ENCODE measurements at regions not wholly inside any gene's neighbourhood (a gene's known extent, or its start where the extent isn't known, plus 50 kb on each side); places are given as distances from the start of the nearest gene placed in this dataset.

GRCh38 chr12:19000836-19001235 is 128.7 kb upstream of the PLEKHA5 start:
- no CpG with 5 or more reads among the region's 2 CpGs for WGBS (ENCODE audit: extremely low coverage, insufficient coverage, low lambda C conversion rate)
- Histone ChIP-seq H3K4me1 (ENCODE audit: control insufficient read depth, low read depth, low read length) (peaks cover 17% of the 10 kb centered on the region), H4K8ac (ENCODE audit: low read depth, low read length) (no peak overlapping the region), H3K36me3 (ENCODE audit: control insufficient read depth, insufficient read depth, low read length) (no peaks in the 10 kb centered on the region), H2BK15ac (replicated peaks; ENCODE audit: low read depth) (no peak overlapping the region), H2BK120ac (ENCODE audit: low read depth, low read length) (no peak overlapping the region), H3K4me3 (ENCODE audit: low read length) (no peak overlapping the region), H3K23ac (ENCODE audit: low read length) (no peak overlapping the region), H3K27ac (ENCODE audit: low read depth, low read length) (no peak overlapping the region), H3K4ac (ENCODE audit: low read depth, low read length) (no peak overlapping the region), H2AK5ac (ENCODE audit: low read length) (no peak overlapping the region), H3K56ac (ENCODE audit: low read length) (no peak overlapping the region), H3K4me2 (ENCODE audit: low read length) (no peak overlapping the region), H2BK5ac (ENCODE audit: low read length) (no peak overlapping the region), H3K18ac (ENCODE audit: low read length) (no peak overlapping the region), H3K79me2 (ENCODE audit: control insufficient read depth, insufficient read depth, low read length) (no peaks in the 10 kb centered on the region), H4K5ac (ENCODE audit: low read length) (no peak overlapping the region), H3K9ac (ENCODE audit: low read length) (no peak overlapping the region), H3K27me3 (ENCODE audit: insufficient read depth, low read length, poor library complexity) (no peaks in the 10 kb centered on the region), H3K79me1 (ENCODE audit: low read length) (no peaks in the 10 kb centered on the region)
- no peak for DNase-seq

DNA sequence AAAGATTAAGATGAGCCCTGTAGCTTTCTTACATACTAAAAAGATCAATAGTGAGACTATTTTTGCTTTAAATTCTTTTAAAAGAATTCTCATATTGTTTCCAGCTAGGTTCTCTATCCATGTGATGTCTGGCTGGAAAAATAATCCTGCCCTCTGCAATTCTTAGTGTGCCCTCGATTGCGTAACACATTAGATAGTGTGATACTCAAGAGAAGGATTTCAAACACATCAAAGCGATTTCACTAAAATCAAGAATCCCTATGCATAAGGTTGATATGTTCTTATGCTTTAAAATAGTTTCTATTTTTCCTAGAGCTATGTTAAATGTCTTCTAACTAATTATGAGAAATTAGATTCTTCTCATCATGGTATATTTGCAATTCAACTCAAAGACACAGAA is 127.3 kb upstream of the PLEKHA5 start:
- no peak overlapping the region for H2AK5ac ChIP-seq (ENCODE audit: low read length)
- no peak overlapping the region for H3K23ac ChIP-seq (ENCODE audit: low read length)
- no CpG with 5 or more reads among the region's 3 CpGs for WGBS (ENCODE audit: extremely low coverage, insufficient coverage, low lambda C conversion rate)
- no peak overlapping the region for H3K27ac ChIP-seq (ENCODE audit: low read depth, low read length)
- peaks cover 17% of the 10 kb centered on the region for H3K4me1 ChIP-seq (ENCODE audit: control insufficient read depth, low read depth, low read length)
- H3K56ac ChIP-seq (ENCODE audit: low read length) = no peak overlapping the region
- H3K79me2 ChIP-seq (ENCODE audit: control insufficient read depth, insufficient read depth, low read length) = no peaks in the 10 kb centered on the region
- H3K27me3 ChIP-seq (ENCODE audit: insufficient read depth, low read length, poor library complexity) = no peaks in the 10 kb centered on the region
- H3K18ac ChIP-seq (ENCODE audit: low read length) = no peak overlapping the region
- no peak overlapping the region for H2BK120ac ChIP-seq (ENCODE audit: low read depth, low read length)
- no peak overlapping the region for H3K4ac ChIP-seq (ENCODE audit: low read depth, low read length)
- H2BK15ac ChIP-seq (replicated peaks; ENCODE audit: low read depth) = no peak overlapping the region
- no peaks in the 10 kb centered on the region for H3K79me1 ChIP-seq (ENCODE audit: low read length)
- no peak overlapping the region for H3K4me2 ChIP-seq (ENCODE audit: low read length)
- H3K4me3 ChIP-seq (ENCODE audit: low read length) = no peak overlapping the region
- H3K9ac ChIP-seq (ENCODE audit: low read length) = no peak overlapping the region
- H4K5ac ChIP-seq (ENCODE audit: low read length) = no peak overlapping the region
- no peaks in the 10 kb centered on the region for H3K36me3 ChIP-seq (ENCODE audit: control insufficient read depth, insufficient read depth, low read length)
- no peak overlapping the region for H2BK5ac ChIP-seq (ENCODE audit: low read length)
- DNase-seq = no peak
- no peak overlapping the region for H4K8ac ChIP-seq (ENCODE audit: low read depth, low read length)

GRCh38 chr12:19003141-19003540 is 126.4 kb upstream of the PLEKHA5 start:
- Histone ChIP-seq H3K18ac (ENCODE audit: low read length) (no peak overlapping the region), H3K4me3 (ENCODE audit: low read length) (no peak overlapping the region), H2BK5ac (ENCODE audit: low read length) (no peak overlapping the region), H3K27ac (ENCODE audit: low read depth, low read length) (no peak overlapping the region), H3K79me2 (ENCODE audit: control insufficient read depth, insufficient read depth, low read length) (no peaks in the 10 kb centered on the region), H3K27me3 (ENCODE audit: insufficient read depth, low read length, poor library complexity) (no peaks in the 10 kb centered on the region), H4K8ac (ENCODE audit: low read depth, low read length) (no peak overlapping the region), H3K4me2 (ENCODE audit: low read length) (no peak overlapping the region), H4K5ac (ENCODE audit: low read length) (no peak overlapping the region), H3K9ac (ENCODE audit: low read length) (no peak overlapping the region), H3K23ac (ENCODE audit: low read length) (no peak overlapping the region), H3K4me1 (ENCODE audit: control insufficient read depth, low read depth, low read length) (peaks cover 17% of the 10 kb centered on the region), H3K36me3 (ENCODE audit: control insufficient read depth, insufficient read depth, low read length) (no peaks in the 10 kb centered on the region), H2BK15ac (replicated peaks; ENCODE audit: low read depth) (no peak overlapping the region), H3K4ac (ENCODE audit: low read depth, low read length) (no peak overlapping the region), H3K79me1 (ENCODE audit: low read length) (no peaks in the 10 kb centered on the region), H2BK120ac (ENCODE audit: low read depth, low read length) (no peak overlapping the region), H2AK5ac (ENCODE audit: low read length) (no peak overlapping the region), H3K56ac (ENCODE audit: low read length) (no peak overlapping the region)
- no peak for DNase-seq
- no CpG with 5 or more reads among the region's 2 CpGs for WGBS (ENCODE audit: extremely low coverage, insufficient coverage, low lambda C conversion rate)

- Histone ChIP-seq H3K27me3 (ENCODE audit: insufficient read depth, low read length, poor library complexity) (no peaks in the 10 kb centered on the region), H3K36me3 (ENCODE audit: control insufficient read depth, insufficient read depth, low read length) (no peaks in the 10 kb centered on the region), H4K5ac (ENCODE audit: low read length) (no peak overlapping the region), H3K4ac (ENCODE audit: low read depth, low read length) (no peak overlapping the region), H2BK15ac (replicated peaks; ENCODE audit: low read depth) (no peak overlapping the region), H3K9ac (ENCODE audit: low read length) (no peak overlapping the region), H3K79me1 (ENCODE audit: low read length) (no peaks in the 10 kb centered on the region), H3K79me2 (ENCODE audit: control insufficient read depth, insufficient read depth, low read length) (no peaks in the 10 kb centered on the region), H2AK5ac (ENCODE audit: low read length) (no peak overlapping the region), H2BK5ac (ENCODE audit: low read length) (no peak overlapping the region), H3K4me3 (ENCODE audit: low read length) (no peak overlapping the region), H3K4me2 (ENCODE audit: low read length) (no peak overlapping the region), H3K4me1 (ENCODE audit: control insufficient read depth, low read depth, low read length) (peaks cover 17% of the 10 kb centered on the region), H3K27ac (ENCODE audit: low read depth, low read length) (no peak overlapping the region), H3K56ac (ENCODE audit: low read length) (no peak overlapping the region), H4K8ac (ENCODE audit: low read depth, low read length) (no peak overlapping the region), H2BK120ac (ENCODE audit: low read depth, low read length) (no peak overlapping the region), H3K18ac (ENCODE audit: low read length) (no peak overlapping the region), H3K23ac (ENCODE audit: low read length) (no peak overlapping the region)
- WGBS (ENCODE audit: extremely low coverage, insufficient coverage, low lambda C conversion rate) = no CpG with 5 or more reads among the region's 4 CpGs
- DNase-seq = peak; percentile 36
These were observed 125.4 kb upstream of the PLEKHA5 start for GRCh38 chr12:19003987-19004619.

GRCh38 chr12:19005257-19005801 is 124.2 kb upstream of the PLEKHA5 start:
- Histone ChIP-seq H3K4ac (ENCODE audit: low read depth, low read length) (no peak overlapping the region), H3K79me1 (ENCODE audit: low read length) (no peaks in the 10 kb centered on the region), H3K9ac (ENCODE audit: low read length) (no peak overlapping the region), H2BK5ac (ENCODE audit: low read length) (no peak overlapping the region), H2AK5ac (ENCODE audit: low read length) (no peak overlapping the region), H3K56ac (ENCODE audit: low read length) (no peak overlapping the region), H3K18ac (ENCODE audit: low read length) (no peak overlapping the region), H3K27me3 (ENCODE audit: insufficient read depth, low read length, poor library complexity) (no peaks in the 10 kb centered on the region), H3K4me2 (ENCODE audit: low read length) (no peak overlapping the region), H3K23ac (ENCODE audit: low read length) (no peak overlapping the region), H4K8ac (ENCODE audit: low read depth, low read length) (no peak overlapping the region), H3K4me1 (ENCODE audit: control insufficient read depth, low read depth, low read length) (peaks cover 17% of the 10 kb centered on the region), H3K27ac (ENCODE audit: low read depth, low read length) (no peak overlapping the region), H3K4me3 (ENCODE audit: low read length) (no peak overlapping the region), H2BK120ac (ENCODE audit: low read depth, low read length) (no peak overlapping the region), H3K36me3 (ENCODE audit: control insufficient read depth, insufficient read depth, low read length) (no peaks in the 10 kb centered on the region), H4K5ac (ENCODE audit: low read length) (no peak overlapping the region), H3K79me2 (ENCODE audit: control insufficient read depth, insufficient read depth, low read length) (no peaks in the 10 kb centered on the region), H2BK15ac (replicated peaks; ENCODE audit: low read depth) (no peak overlapping the region)
- DNase-seq = peak; percentile 25
- WGBS (ENCODE audit: extremely low coverage, insufficient coverage, low lambda C conversion rate) = no CpG with 5 or more reads among the region's 4 CpGs

DNA sequence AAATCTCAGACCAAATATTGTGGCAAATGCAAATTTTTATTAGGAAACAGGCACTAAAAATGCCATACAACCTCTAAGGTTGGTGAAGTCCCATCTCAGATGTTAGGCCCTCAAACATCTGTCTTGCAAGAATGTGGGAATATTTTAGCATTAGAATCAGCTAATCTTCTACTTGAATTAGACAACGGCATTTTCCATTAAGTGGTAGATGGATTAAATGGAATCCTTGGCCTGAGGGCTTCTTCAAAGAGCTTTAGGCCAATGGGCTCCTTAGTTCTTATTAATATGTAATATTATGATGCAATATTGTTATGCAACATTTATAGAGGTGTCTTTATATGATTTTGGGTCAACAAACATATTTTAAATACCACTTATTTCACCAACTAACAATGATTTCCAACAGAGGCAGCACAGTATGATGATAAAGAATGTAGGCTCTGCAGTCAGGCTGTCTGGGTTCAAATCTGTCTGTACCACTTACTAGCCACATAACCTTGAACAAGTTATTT is 122.9 kb upstream of the PLEKHA5 start:
- Histone ChIP-seq H3K36me3 (ENCODE audit: control insufficient read depth, insufficient read depth, low read length) (no peaks in the 10 kb centered on the region), H3K27ac (ENCODE audit: low read depth, low read length) (no peak overlapping the region), H3K56ac (ENCODE audit: low read length) (no peak overlapping the region), H3K9ac (ENCODE audit: low read length) (no peak overlapping the region), H3K4me3 (ENCODE audit: low read length) (no peak overlapping the region), H3K4me2 (ENCODE audit: low read length) (no peak overlapping the region), H4K5ac (ENCODE audit: low read length) (no peak overlapping the region), H3K4ac (ENCODE audit: low read depth, low read length) (no peak overlapping the region), H2BK120ac (ENCODE audit: low read depth, low read length) (no peak overlapping the region), H4K8ac (ENCODE audit: low read depth, low read length) (no peak overlapping the region), H3K79me2 (ENCODE audit: control insufficient read depth, insufficient read depth, low read length) (no peaks in the 10 kb centered on the region), H3K4me1 (ENCODE audit: control insufficient read depth, low read depth, low read length) (peaks cover 17% of the 10 kb centered on the region), H3K18ac (ENCODE audit: low read length) (no peak overlapping the region), H2AK5ac (ENCODE audit: low read length) (no peak overlapping the region), H3K27me3 (ENCODE audit: insufficient read depth, low read length, poor library complexity) (no peaks in the 10 kb centered on the region), H2BK5ac (ENCODE audit: low read length) (no peak overlapping the region), H2BK15ac (replicated peaks; ENCODE audit: low read depth) (no peak overlapping the region), H3K23ac (ENCODE audit: low read length) (no peak overlapping the region), H3K79me1 (ENCODE audit: low read length) (no peaks in the 10 kb centered on the region)
- no peak for DNase-seq
- no CpG with 5 or more reads among the region's 1 CpG for WGBS (ENCODE audit: extremely low coverage, insufficient coverage, low lambda C conversion rate)
